Lower leg skin (tissue), 3 donors: ENCODE measurements at regions not wholly inside any gene's neighbourhood (a gene's known extent, or its start where the extent isn't known, plus 50 kb on each side); places are given as distances from the start of the nearest gene placed in this dataset.

Experiments
- POLR2A ChIP-seq, 2 donors: fragments of 450-650 bp; IDR thresholded peaks; one replicate each; pipeline ENCODE4 v1.6.1; 2016 to 2017; ENCODE audit warnings: antibody characterized with exemption in 2 of 2, mild to moderate bottlenecking in 1 of 2, moderate library complexity in 1 of 2
- TF ChIP-seq, protein P1 (sequence below), 3 donors: fragments of 450-650 bp; IDR thresholded peaks; one replicate each; pipeline ENCODE4 v1.5.1; 2016; ENCODE audit warnings: antibody characterized with exemption in 3 of 3, mild to moderate bottlenecking in 3 of 3, moderate library complexity in 2 of 3

DNA sequence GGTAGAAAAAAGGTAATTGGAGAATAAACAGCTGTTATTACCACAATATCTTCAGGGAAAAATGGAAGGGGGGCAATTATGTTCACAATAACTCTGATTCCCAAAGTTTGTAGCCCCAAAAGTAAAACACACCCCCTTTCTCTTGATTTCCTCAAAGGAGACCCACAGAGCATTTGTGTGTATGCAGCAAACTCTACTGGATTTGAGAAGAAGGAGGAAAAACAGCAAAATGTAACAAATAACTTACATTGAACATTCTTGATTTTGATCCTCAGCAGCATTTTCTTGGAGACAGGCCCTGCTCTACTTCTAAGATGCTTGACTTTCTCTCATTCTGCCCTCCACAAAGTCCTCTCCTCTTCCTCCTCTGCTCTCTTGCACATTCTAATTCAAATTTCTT, 420.8 kb upstream of the EDIL3 start:
- TF ChIP-seq, protein P1, sequence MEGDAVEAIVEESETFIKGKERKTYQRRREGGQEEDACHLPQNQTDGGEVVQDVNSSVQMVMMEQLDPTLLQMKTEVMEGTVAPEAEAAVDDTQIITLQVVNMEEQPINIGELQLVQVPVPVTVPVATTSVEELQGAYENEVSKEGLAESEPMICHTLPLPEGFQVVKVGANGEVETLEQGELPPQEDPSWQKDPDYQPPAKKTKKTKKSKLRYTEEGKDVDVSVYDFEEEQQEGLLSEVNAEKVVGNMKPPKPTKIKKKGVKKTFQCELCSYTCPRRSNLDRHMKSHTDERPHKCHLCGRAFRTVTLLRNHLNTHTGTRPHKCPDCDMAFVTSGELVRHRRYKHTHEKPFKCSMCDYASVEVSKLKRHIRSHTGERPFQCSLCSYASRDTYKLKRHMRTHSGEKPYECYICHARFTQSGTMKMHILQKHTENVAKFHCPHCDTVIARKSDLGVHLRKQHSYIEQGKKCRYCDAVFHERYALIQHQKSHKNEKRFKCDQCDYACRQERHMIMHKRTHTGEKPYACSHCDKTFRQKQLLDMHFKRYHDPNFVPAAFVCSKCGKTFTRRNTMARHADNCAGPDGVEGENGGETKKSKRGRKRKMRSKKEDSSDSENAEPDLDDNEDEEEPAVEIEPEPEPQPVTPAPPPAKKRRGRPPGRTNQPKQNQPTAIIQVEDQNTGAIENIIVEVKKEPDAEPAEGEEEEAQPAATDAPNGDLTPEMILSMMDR (IDR thresholded peaks at IDR 0.05): no peak
- TF ChIP-seq POLR2A (IDR thresholded peaks at IDR 0.05): no peak
